Activated CD8-positive, alpha-beta memory T cell treated with anti-CD3 and anti-CD28 coated beads for 24 hours (primary cell): ENCODE measurements at regions not wholly inside any gene's neighbourhood (a gene's known extent, or its start where the extent isn't known, plus 50 kb on each side); places are given as distances from the start of the nearest gene placed in this dataset.
"Not testable (repeated sequence)": the region's sequence is repeated elsewhere in the genome, so short reads cannot be mapped to it uniquely, and the experiment has no call there.

ENCODE experiments used
- DNase-seq: peaks from one replicate; pipeline ENCODE4 v3.0.0-alpha.2; 2020

DNA sequence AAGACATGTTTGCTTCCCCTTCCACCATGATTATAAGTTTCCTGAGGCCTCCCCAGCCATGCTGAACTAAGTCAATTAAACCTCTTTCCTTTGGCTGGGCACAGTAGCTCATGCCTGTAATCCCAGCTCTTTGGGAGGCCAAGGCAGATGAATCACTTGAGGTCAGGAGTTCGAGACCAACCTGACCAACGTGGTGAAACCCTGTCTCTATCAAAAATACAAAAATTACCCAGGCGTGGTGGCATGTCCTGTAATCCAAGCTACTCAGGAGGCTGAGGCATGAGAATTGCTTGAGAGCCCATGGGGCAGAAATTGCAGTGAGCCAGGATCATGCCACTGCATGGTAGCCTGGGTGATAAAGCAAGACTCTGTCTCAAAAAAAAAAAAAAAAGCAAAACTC, 130.2 kb upstream of the CDKN3 start:
- DNase-seq: not testable (repeated sequence)

DNA sequence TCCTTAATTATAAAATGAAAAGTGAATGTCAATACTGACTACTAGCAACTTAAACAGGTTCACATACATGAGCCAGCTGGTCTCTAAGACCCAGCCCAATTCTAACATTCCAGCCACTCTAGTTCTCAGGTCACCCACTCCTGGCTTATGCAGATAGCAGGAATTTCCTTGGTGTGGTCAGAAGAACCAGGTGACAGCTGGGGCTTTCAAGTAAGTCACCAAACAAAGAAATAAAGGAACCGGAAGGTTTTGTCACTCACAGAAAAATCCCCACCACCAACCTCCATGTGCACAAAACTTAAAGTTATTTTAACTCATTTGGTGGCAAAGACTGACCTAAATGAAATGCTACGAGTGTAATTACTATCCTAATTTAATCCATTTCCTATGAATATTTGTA, 129.6 kb upstream of the CDKN3 start:
- no peak for DNase-seq

DNA sequence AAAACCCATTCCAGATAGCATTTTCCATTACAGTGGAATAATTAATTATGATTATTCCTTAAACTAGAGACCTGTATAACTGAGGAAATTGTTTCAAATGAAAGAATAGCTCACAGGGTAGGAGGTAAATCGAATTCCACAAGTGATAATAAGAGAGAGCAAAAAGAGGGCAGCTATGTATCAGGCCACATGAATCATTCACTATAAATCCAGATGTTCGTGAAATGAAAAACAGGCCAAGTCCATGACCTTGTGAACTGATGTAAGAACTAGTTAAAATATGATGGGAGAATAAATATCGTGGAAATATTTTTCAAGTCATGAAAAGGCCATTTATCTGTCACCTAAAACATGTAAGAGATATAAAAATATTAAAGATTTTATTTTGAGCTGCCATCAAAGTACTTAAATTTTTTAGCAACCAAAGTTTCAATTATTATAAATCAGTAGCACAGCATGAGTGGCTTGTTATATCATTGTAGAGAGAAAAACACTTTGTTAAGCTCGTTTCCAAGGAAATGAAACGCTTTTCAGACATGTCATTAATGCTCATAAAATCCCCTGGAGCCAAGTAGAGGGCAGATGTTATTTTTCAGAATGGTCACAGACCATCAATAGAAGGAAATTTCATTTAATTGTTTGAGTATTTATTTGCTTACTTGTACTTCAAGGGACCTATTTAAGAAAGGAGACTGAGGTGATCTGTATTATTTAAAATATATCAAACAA, 120.6 kb upstream of the CDKN3 start:
- no peak for DNase-seq

DNA sequence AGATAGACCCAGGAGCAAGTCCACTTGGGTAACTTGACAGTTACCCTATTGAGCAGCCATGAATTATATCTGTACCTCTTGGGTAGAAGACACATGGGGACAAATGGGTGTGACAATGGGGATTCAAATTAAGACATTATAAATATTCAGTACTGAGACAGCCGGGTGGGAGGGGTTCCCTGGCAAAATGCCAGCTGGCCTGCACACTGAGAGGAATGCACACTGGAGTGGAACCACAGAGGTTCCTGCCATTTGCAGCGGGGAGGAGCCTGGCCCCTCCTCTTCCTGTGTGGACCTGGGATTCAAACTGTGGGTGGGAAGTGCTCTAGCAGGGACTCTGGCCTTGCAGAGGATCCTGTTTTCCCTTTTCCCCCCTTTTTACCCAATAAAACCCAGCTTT, 118.7 kb upstream of the CDKN3 start:
- DNase-seq: no peak

DNA sequence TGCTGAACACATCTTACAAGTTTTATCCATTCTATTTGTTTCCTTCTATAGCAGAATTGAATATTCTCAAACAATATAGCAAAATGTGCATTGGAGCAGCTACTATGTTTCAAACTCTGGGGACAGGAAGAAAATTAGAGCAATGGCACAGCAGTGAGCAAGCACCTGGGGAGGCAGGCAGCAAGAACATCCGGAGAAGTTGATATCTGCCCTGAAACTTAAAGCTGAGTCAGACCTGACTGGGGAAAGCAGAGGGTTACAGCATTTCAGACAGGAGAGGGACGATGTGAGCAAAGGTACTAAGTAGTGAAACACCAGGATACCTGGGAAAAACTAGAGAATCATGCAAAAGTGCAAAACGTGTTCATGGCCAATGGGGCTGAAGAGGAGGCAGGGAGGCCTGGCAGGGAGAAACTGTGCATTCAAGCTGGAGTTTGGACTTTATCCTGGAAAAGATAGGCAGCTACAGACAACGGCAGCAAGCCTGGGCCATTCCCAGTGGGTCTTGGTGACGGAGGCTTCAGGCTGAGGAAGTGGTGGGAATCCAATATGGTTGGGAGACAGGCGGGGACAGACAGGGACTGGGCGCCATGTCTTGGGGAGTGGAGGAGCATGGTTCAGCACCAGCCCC, 118.0 kb upstream of the CDKN3 start:
- no peak for DNase-seq

DNA sequence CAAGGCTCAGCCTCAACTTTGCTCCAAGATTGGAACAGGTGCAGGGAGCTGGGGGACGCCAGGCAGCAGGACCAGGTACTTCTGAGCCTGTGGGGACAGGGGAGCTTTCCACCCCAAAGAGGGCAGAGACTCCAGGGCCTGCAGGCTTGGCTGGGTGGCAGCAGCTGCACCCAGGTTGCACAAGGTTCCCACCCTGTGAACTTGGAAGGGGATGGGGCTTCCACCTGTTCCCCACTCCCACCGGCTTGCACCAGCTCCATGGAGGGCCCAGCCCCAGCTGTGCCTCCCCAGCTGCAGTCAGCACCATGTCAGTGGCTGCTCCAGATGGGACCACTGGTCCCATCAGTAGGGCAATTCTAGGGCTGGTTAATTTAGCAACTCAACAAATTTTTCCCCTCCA, 114.0 kb upstream of the CDKN3 start:
- DNase-seq: no peak

DNA sequence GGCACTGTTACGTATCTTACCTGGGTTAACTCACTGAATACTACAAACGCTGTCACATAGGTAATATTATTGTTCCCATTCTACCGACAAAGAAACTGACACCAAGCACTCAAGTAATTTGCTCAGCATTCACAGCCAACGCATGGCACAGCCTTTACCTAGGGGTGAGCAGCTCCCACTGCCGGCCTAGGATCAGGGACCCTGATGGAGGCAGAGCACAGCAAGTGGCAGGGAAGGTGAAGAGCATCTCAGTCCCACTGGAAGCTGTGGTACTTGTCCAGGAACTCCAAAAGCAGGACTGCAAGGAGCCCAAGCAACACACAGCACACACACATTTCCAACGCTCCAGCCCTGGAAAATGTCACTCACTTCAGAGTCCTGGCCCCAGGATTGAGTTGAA, 111.8 kb upstream of the CDKN3 start:
- no peak for DNase-seq

DNA sequence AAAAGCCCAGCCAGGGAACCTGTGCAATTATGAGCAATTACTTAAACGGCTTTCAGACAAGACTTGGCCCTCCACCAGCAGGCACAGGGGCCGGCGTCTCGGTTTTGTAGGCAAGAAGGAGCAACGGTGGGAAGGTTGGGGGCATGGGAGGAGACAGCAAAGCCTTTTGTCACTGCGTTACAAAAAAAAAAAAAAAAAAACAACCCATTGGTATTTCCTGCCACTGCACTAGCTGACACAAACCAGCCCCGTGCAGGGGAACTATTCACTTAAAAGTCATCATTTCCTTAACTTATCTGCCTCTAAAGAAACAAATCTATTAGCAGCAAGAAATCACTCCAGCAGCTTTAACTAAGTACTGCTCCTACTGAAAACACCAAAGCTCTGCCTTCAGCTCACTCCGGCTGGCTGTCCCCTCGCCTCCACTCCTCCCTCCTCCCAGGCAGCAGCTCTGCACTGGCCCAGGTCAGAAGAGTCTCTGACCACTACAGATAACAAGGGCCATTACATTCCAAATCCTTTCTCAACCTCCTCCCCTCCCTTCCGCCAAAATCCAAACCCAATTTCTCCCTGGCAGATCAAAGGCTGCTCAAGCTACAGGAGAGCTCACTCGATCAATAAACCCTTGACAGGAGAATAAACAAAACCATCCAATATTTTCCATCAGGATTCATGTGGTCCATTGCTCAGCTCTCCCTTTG, 105.2 kb upstream of the CDKN3 start:
- DNase-seq: no peak

DNA sequence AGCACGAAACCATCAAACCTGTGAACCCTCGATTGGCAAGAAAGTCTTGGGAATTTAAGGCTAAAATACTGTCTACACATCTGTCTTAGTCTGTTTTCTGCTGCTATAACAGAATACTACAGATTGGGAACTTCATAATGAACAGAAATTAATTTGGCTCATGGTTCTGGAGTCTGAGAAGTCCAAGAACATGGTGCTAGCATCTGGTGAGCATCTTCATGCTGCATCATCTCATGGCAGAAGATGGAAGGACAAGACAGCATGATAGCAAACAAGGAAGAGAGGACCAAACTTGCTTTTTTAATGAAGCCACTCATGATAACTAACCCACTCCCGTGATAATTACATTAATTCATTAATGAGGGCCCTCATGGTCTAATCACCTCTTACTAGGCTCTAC, 102.0 kb upstream of the CDKN3 start:
- DNase-seq: no peak

DNA sequence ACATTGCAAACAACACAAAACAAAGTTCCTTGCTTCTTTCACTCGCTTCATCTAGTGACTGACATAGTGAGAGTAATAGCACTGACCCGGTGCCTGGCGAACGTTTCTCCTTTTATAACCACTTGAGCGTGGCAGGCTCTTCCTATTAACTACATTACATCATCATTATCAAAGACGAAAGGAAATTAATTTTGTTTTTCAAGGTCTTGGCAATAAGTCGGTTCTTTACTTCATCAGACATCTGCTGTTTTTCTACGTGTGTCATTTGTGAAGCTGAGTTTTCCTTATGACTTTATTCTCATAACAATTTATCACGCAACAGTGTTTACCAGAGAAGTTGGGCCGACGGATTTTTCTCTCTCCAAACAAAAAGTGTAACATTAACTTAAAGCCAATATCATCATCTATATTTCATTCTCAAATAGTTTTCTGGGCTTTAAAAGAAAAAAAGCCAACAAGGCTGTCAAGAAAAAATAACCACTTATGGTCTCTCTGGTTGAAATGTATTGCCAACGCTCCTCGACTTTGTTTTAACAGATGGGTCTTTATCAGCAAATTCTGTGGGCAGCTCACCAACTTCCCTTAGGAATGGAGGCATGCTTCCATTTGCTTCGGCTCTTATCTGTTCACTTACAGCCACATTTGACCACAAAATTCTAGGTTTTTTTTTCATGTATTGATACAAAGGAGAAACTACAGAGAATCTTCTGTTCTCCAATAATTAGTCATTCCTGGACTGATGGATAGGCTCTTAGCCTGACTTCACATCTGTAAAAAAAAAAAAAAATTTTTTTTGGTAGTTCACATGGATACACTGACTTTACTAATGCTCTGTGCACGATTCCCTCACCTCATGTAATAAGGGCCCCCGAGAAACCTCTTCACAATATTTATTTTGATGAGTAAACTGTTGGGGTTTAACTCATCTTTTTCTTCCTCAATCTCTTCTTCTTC, 97.1 kb upstream of the CDKN3 start:
- no peak for DNase-seq

DNA sequence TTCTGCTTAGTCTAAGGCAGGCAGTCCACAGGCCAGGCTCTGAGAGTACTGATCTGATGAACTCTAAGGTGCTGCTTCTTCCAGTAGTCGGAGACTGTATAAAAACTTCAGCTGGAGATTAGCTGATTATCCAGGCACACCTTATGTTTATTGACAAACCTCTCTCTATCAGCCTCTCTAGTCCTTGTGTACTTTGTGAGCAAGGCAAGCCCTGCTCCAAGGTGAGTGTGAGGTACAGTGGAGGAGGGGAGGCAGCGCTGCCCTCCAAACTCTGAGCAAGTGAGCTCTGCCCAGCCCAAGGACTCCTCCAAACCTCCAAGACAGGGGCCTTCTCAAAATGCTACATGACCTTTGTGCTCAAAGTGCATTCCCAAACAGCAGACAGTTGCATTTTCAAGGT, 95.9 kb upstream of the CDKN3 start:
- no peak for DNase-seq

DNA sequence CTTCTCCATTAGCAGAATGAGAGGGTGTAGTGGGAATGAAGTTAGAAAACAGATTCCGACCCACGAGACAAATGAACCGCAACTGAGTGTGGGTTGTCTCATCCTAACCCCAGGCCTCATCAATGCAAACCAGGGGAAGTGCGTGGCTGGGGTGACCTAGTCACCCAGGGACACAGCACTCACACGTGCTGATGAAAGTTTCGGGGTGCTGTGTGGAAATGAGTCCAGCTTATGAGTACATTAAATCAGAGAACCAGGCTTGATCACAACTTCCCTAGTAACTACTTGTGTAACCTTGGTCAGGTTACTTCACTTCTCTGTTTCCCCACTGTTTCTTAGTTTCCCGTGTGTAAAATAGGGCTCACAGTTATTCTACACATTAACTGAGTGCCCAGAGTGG, 95.4 kb upstream of the CDKN3 start:
- DNase-seq: no peak

DNA sequence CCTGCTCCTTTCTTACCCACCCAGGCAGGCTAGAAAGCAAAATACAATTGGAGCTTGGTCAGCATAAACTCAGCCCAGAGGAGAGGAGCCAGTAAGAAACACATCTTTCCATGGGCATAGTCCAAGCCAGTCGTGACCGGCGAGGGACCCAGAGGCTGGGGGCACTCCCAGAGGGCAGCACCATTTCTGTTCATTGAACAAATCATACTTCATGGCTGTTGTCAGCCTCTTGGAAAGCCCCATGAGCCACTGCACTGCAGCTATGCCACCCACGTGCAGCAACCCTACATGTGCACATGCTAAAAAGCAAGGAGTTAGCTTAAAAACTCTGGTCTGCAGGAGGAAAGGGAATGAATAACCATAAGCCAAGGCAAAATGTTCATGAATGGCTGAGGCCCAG, 90.0 kb upstream of the CDKN3 start:
- DNase-seq: no peak

DNA sequence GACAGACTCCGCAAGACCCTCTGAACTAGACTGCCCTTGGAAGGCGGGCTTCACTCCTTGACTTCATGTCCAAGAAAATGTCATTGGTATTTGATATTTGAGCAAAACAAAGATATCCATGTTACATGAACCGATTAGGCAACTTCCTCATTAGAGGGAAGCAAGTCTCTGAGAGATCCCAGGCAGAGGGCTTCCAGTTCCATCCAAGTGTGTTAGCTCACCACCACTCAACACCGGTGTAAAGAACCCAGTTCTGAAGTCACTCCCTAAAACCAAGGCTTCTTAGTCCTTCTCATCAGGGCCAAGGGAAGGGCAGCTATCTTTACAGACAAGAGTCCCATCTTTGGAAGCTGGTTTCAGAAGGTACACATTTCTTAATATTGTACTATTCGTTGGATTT, 87.2 kb upstream of the CDKN3 start:
- no peak for DNase-seq

DNA sequence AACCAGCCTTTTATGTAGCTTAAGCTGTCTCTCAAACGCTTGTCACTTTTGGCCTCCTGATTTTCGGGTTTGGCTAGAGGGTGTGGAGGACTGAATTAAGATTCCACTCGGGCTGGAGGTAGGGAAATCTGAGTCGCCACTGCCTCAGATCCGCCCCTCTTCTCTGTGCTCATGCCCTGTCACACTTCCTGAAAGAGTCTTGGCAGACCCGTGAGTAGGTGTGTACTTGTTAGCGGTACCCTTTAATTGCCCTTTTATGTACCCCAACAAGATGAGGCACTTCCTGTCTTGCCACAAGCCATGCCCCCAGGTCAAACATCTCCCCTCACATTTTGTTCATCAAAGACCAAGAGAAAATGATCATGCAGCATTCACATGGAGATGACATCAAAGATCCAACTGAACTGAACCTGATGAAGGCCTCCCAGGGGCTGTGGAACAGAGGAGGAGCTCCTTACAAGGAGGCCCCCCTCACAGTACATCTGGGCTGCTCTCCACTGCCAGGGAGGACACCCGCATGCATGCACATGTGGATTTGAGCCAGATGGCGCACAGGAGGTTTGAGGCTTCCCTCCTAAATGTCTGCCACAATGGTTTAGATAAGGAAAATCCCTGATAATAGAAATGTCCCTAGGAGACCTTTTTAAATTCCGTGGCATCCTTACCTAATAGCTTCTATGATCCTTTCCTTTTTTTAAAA, 86.5 kb upstream of the CDKN3 start:
- no peak for DNase-seq

DNA sequence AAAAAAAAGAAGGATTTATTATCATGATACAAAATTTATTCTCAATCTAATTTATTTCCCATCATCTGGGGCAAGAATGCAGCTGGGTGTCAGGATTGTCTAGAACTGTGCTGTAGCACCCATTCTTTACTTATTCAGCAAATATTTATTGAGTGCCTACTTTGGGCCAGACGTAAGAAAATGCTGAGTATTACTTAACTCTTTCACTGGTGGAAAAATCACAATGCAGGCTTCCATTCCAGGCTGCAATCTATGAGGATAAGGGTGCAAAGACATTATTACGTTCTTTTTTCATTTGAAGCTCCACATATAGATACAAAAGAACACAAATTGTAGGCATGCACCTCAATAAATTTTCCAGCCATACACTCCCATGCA, 86.0 kb upstream of the CDKN3 start:
- DNase-seq: no peak

DNA sequence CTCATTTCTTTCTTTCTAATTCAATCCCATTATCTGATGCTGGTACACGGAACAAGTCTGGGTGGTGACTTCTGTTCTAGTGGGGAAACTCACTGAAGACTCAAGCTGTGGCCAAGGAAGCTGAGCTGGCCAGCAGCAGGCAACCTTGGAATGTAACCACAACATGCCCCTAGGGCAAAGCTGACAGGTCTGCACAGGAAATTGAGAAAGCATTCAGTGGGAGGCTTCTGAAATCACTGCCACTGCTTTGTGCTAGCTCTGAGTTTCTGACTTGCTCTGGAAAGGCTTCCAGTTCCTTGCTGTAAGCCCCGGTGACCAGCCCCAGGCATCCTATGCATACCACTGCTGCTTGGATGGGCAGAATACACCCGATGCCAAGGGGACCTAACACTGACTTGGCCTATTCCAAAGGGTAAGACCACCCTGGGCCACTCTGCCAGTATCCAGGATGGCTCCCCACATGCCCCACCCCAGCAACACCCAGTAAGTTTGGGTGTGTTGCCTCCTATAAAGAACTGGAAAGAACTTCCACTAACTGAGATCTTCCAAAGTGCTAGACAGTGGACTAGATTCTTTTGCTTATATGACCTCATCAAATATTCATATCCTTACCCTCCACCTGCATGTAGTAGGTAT, 84.5 kb upstream of the CDKN3 start:
- no peak for DNase-seq

DNA sequence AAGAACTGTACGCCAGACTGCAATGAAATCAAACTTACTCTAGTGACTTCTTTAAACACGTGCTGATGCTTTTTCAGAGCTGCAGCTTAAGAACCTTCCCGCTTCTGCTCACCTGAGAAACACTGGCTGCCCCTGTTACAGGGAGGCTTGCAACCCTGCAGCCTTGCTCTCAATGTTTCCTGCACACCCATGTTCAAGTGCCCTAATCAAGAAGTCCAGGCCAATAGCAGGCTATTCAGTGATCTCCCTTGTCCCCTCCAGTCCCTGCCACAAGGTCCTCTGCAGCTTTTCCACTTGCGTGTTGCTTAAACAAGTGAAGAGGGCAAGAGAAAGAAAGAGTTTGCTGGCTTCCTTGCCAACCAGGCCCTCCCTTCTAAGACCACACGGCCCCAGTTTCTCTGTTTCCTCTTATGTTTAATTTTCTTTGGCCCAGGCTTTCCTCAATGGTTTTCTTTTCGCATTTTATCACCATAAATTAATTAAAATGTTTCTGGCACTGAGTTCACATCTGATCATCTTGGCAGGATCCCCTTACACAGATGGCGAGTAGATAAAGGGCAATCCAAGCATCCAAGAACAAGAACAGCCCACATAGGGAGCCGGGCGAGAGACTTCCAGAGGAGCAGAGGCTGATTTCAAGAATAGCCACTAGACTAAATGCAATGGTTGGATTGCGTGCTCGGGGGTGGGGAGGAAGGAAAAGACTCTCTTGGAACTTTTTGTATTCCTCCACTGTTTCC, 82.3 kb upstream of the CDKN3 start:
- no peak for DNase-seq

DNA sequence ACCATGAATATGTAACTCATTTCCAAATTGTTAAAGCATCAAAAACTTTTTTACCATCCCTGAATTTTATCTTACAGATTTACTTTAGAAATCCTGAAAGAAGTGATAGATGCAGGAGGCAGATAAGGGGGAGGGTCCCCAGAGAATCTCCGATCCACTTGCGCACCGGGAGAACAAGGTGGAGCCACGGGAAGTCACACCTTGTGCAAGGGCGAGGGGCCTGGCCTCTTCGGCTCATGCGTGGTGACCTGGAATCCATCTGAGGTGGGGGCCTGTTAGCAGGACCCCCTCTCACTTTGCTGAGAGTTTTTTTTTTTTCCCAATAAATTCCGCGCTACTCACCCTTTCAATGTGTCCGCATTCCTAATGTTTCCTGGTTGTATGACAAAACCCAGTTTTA, 80.2 kb upstream of the CDKN3 start:
- DNase-seq: no peak

DNA sequence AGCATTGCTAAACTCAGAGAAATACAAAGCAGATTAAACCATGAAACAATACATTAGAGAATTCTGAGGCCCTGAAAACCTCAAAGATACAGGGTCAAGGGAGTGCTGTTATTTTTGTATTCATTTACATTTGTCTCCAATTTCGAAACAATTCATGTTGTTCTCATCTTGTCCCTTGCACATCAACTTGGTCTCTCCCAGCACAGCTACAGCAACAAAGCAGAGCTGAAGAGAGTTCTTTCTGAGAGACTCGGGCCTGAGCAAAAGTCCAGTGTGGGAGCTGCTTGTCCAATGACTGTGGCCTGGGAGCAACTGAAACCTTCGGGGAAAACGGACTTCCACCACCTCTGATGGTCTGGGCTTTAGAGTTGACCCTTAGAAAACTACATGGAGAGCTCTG, 79.4 kb upstream of the CDKN3 start:
- DNase-seq: no peak

DNA sequence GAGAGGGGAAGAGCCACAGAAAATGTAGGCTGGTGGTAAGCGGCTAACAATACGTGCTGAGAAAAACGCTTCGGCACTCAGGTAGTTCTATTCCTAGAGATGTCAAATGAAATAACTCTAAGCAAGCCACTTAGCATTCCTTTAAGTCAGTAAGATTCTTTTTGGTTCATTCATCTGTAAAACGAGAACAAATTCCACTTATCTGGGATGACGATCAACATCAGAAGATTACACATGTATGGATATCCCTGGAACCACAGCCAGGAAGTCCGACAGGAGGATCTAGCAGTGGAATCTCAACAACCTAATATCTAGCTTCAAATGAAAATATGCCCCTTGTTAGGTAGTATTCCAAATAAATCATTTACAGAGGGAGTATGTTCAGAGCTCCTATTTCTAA, 74.6 kb upstream of the CDKN3 start:
- DNase-seq: no peak
